ENCODE measurements at regions not wholly inside any gene's neighbourhood (a gene's known extent, or its start where the extent isn't known, plus 50 kb on each side); places are given as distances from the start of the nearest gene placed in this dataset.

- no peak for DNase-seq (ENCODE audit: extremely low read depth in 1 of 4, low spot score in 3 of 4)
- intact Hi-C loops (cut with micrococcal nuclease) = no loop called here
- WGBS (ENCODE audit: insufficient coverage, low coverage, missing lambda C conversion rate) = 0% methylated on average over 5 of the region's 5 CpGs
- no peak overlapping the region for H3K27ac ChIP-seq (ENCODE audit: extremely low read depth, low read depth, low read length)
- POLR2A ChIA-PET = no interaction called here
- no TSS peak for BruUV-seq (replicated peaks)
- in situ Hi-C loops (cut with MboI) = no loop called here
- CTCF ChIA-PET (ENCODE audit: low intra/inter-chr PET ratio) = no interaction called here
- H4K20me1 ChIP-seq (replicated peaks; ENCODE audit: control insufficient read depth, insufficient read depth, low read length) = no peaks in the 10 kb centered on the region
- no peak overlapping the region for H3K4me2 ChIP-seq (ENCODE audit: insufficient read depth, low read length)
- H2AFZ ChIP-seq (ENCODE audit: low read depth, low read length) = no peak overlapping the region
- no peaks in the 10 kb centered on the region for H3K4me1 ChIP-seq (replicated peaks in 1 of 2; ENCODE audit: control insufficient read depth in 2 of 2, insufficient read depth in 2 of 2, low read length in 2 of 2)
- no peaks in the 10 kb centered on the region for H3K9me3 ChIP-seq (replicated peaks; ENCODE audit: control insufficient read depth, insufficient read depth, low read depth, low read length)
- H3K27me3 ChIP-seq (ENCODE audit: control insufficient read depth in 2 of 2, insufficient read depth in 2 of 2, low read length in 2 of 2) = no peaks in the 10 kb centered on the region
- no peaks in the 10 kb centered on the region for H3K9me1 ChIP-seq (ENCODE audit: control insufficient read depth, insufficient read depth, low read length)
- H3K79me2 ChIP-seq (ENCODE audit: control insufficient read depth, insufficient read depth, low read length) = no peaks in the 10 kb centered on the region
- H3K36me3 ChIP-seq (ENCODE audit: control insufficient read depth, insufficient read depth, low read length) = no peaks in the 10 kb centered on the region
- H3K4me3 ChIP-seq = no peak overlapping the region
- ATAC-seq = no peak
- no peak overlapping the region for H3K9ac ChIP-seq (ENCODE audit: insufficient read depth in 1 of 2, low read depth in 2 of 2, low read length in 2 of 2)
- FAIRE-seq = no peak
- TF ChIP-seq RNF2 (IDR thresholded peaks at IDR 0.05) = no peak
- TF ChIP-seq MED1 (CRISPR knock-in tag; IDR thresholded peaks at IDR 0.05; ENCODE audit: borderline replicate concordance) = no peak
- no peak for TF ChIP-seq PHF21A (IDR thresholded peaks at IDR 0.05; ENCODE audit: borderline replicate concordance, low read depth)
- no peak for TF ChIP-seq TEAD4 (IDR thresholded peaks at IDR 0.05; ENCODE audit: low read length)
- TF ChIP-seq TEAD4 (CRISPR knock-in tag; IDR thresholded peaks at IDR 0.05; ENCODE audit: borderline replicate concordance) = no peak
- no peak for TF ChIP-seq ARHGAP35 (IDR thresholded peaks at IDR 0.05; ENCODE audit: partially characterized antibody)
- no peak for TF ChIP-seq CHD7 (IDR thresholded peaks at IDR 0.05; ENCODE audit: low read depth, low read length)
- no peak for TF ChIP-seq JUNB (CRISPR knock-in tag; conservative IDR thresholded peaks at IDR 0.05)
- no peak for TF ChIP-seq GABPB2 (CRISPR knock-in tag; conservative IDR thresholded peaks at IDR 0.05)
- TF ChIP-seq ZHX1 (conservative IDR thresholded peaks at IDR 0.05; ENCODE audit: low read length) = no peak
Observed at GRCh38 chr4:147401221-147401620, 79.7 kb upstream of the EDNRA start.
